Embryonic facial prominence (tissue), 1 donor: ENCODE measurements at regions not wholly inside any gene's neighbourhood (a gene's known extent, or its start where the extent isn't known, plus 50 kb on each side); places are given as distances from the start of the nearest gene placed in this dataset.
A peak's percentile ranks its signal among the peaks of the same experiment; 100 is the strongest.
"Not testable (repeated sequence)": the region's sequence is repeated elsewhere in the genome, so short reads cannot be mapped to it uniquely, and the experiment has no call there.

ENCODE experiments used
- DNase-seq: peaks from one replicate; pipeline ENCODE4 v3.0.0-alpha.2; 2016; ENCODE audit errors: extremely low spot score

DNA sequence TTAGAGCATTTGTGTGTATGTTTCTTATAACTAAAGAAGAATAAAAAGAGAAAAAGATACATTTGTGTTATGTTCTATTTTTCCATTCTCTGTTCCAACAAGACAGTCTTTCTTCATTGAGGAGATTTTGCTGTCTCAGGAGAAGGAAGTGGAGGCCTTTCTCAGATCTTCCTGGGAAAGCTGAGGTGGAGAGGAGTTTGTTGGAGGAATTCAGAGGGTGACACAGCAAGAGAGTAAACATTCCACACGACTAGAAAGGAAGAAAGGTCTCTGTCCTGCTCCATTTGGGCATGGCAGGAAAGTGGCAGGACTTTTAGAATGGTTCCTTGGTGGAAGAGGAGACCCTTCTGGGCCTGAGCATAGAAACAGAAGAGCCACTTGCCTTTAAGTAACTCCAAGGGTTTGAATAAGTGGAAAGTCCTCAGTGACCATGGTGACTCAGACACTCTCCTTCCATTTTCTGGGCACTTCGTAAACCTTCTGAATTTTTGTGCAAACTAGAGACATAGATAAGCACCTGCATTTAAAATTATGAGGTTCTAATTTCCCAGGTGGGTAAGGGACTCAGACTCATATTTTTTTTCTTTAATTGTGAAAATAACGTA, 52.3 kb upstream of the COL5A2 start:
- DNase-seq, result no peak

DNA sequence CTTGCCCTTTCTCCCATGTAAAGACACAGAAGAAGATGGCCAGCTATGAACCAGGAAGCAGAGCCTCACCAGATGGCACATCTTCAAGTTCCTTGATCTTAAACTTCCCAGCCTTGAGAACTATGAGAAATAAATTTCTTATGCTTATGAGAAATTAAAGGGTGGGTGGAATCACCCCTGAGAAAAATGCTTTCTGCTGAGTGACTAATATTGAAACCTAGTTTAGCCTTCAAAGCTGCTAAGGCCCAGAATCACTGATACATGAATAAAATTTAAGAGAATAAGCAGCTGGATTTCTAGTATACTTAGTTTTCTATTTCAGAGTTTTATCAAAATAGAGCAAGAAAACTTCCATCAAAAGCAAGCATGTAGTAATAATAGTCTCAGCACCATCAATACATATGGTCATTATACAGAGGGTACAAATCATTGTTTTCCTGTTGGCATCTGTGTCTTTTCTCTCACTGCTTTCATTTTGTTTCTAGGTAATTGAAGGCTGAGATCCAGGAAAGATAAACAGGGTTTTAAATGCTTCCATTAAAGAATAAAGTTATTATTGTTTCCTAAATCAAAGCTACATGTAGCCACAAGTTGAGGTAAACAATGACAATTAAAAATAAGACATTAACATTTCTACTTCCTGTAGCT, 53.3 kb upstream of the COL5A2 start:
- DNase-seq, result no peak

- DNase-seq, result no peak
Observed at GRCh38 chr2:189233527-189233926, 54.0 kb upstream of the COL5A2 start.

DNA sequence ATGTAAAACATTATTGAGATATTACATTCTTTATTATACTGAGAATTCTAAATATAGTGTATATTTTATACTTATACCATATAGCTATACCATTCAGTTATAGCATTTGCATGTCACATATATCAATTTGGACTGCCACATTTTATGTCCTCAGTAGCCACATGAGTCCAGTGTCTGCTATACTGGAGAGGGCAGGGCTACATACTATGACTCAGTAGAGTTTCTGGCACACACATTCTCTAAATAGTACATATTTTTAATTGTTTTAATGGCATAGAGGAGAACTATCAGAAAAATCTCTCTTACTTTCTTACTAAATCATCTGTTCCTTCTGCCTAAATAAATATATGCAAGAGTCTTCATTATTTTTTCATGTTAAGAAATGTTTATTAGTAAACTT, 55.4 kb upstream of the COL5A2 start:
- DNase-seq, result no peak

- no peak for DNase-seq
Observed at GRCh38 chr2:189236066-189236465, 56.5 kb upstream of the COL5A2 start.

- no peak for DNase-seq
Observed at GRCh38 chr2:189238903-189239302, 59.3 kb upstream of the COL5A2 start.

DNA sequence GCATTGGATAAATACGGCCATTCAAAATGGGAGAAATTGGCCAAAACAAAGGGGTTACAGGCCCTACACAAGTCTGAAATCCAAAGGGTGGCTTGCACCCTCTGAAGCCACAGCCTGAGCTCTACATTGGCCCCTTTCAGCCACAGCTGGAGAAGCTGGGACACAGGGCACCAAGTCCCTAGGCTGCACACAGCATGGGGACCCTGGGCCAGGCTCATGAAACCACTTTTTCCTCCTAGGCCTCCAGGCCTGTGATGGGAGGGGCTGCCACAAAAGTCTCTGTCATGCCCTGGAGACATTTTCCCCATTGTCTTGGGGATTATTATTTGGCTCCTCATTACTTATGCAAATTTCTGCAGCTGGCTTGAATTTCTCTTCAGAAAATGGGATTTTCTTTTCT, 64.3 kb upstream of the COL5A2 start:
- DNase-seq, result not testable (repeated sequence)

DNA sequence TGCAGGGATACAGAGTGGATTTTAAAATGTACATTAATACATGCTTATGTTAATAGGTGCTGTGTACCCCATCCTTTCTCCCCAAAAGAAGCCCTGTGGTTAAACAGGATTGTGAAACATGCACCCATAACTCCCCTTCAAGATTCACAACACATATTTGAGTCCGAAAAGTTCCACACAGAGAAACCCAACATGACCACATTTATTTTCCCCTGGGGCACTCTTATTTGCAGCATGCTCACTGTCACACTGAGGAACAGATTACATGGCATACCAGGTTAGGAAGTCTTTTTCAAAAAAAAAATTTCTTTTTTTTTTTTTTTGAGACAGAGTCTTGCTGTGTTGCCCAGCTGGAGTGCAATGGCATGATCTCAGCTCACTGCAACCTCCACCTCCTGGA, 67.7 kb upstream of the COL5A2 start:
- DNase-seq, result no peak

- no peak for DNase-seq
Observed at GRCh38 chr2:189248141-189248540, 68.6 kb upstream of the COL5A2 start.

DNA sequence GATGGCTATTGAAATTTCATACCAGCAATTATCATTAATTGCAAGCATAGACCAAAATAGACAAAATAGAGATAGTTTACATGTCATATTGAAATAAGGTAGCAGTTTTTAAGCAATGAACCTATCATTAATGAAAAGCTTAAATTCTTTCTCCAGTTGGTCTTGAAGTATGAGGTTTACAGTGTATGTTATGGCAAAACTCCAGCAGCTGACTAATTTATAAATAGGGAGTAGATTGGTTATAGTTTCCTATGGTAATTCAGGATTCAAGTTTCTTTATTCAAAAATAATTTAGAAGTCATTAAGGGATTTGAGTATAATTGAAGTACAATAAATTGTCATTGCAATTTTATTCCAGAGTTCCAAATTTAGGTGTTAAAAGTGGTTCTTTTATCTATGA, 69.6 kb upstream of the COL5A2 start:
- no peak for DNase-seq

- no peak for DNase-seq
Observed at GRCh38 chr2:189249901-189250300, 70.3 kb upstream of the COL5A2 start.

GRCh38 chr2:189252991-189253675, 73.6 kb upstream of the COL5A2 start:
- no peak for DNase-seq

- no peak for DNase-seq
Observed at GRCh38 chr2:189253836-189254235, 74.3 kb upstream of the COL5A2 start.

DNA sequence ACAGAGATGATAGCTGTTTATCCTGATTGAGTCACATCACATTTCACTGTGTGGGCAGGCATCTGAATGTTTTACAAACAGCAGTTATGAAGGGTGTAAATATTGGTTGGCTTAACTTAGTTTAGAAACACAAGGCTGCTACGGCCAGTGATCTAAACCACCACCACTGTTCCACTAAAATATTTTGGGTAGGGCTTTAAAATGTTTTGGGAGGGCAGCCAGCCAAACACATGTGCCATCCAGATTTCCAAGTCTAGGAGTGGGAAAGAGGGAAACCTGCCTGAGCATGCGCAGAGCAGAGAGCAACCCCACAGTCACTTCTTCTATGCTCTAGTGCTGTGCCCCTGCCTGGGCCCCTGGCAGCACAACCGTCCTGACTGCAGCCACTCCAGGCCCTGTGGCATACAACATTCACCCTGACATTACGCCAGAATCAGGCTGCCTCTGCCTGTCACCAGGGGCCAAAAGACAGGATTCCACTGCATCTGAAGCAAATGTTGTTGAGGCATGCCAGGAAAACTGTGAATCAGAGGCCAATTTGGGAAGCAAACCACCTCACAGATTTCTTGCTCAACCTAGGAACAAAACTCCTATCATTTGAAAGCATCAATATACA, 74.8 kb upstream of the COL5A2 start:
- DNase-seq, result peak; percentile 74

DNA sequence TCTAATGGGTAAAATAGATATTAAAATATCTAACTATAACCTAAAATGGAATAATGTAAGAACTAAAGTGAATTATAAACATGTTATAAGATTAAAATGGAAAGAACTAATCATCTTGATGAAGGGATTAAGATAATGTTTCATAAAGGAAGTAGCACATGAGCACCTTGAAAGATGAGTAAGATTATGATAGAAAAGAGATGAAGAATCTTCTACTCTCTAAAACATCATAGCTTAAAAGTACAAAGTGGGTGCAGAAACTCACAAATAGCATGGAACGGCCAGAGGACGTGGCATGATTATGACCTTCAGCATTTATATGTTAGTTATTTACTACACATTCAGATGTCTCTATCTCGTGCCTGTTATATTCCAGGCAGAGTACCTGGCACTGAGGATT, 76.2 kb upstream of the COL5A2 start:
- DNase-seq, result no peak

GRCh38 chr2:189258616-189259365, 79.2 kb upstream of the COL5A2 start:
- no peak for DNase-seq

DNA sequence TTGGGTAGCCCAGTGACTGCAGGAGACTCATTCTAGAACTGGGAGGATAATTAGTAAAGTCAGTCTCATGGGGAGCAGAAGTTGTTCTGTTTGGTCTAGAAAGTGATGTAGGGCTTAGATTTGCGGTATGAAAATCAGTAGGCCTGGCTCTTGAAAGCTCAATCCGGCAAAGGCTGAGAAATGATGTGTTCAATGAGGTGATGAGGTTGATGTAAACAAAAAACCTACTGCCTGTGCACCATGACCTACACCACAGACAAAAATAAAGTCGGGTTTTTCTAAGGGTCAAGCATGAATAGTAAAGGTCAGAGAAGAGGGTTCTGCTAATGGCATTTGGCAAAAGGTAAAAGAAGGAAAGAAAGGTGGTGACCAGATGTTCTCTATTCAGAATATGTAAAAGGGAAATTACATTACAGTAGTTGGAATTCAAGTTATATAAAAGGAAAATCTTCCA, 80.8 kb upstream of the COL5A2 start:
- DNase-seq, result no peak

DNA sequence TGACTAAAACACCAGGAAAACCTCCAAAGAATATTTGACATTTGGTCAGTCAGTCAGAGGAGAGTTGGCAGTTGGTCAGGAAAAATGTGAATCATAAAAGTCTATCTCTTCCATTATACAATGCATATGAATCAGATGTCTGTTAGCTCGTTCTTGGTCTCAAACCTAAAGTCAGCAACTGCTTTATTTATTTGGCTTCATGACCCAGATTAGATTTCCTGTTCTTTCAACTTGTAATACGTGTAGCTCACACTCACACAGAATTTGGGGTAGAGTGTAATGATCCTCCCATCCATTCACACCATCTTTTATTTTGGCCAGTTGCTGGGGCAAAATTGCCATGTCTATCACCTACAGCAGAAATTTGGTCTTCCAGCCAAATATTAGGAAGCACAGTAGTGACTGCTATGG, 81.9 kb upstream of the COL5A2 start:
- DNase-seq, result no peak

DNA sequence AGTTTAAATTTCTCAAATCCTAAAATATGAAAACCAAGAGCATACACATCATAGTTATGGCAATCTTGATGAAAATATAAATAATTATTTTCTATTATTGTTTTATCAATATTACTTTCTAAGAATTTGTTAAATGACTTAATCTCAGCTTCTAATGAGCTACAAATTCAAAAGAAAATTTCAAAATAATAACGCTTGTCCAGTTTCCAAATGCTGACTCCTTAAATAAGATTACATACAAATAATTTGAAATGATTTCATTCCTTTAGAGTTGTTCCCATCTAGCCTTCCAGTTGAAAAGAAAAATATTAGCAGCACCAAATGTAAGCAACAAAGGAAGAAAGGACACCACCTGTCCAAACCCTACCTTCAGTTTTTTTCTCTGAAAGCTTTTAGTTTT, 82.4 kb upstream of the COL5A2 start:
- DNase-seq, result no peak

GRCh38 chr2:189265696-189266320, 86.2 kb upstream of the COL5A2 start:
- DNase-seq, result no peak

- no peak for DNase-seq
Observed at GRCh38 chr2:189267491-189267890, 87.9 kb upstream of the COL5A2 start.
